ENCODE measurements at regions not wholly inside any gene's neighbourhood (a gene's known extent, or its start where the extent isn't known, plus 50 kb on each side); places are given as distances from the start of the nearest gene placed in this dataset.
A peak's percentile ranks its signal among the peaks of the same experiment; 100 is the strongest.

- TF ChIP-seq ESRRA (IDR thresholded peaks at IDR 0.05; ENCODE audit: borderline replicate concordance, low read depth) (no peak), PREB (CRISPR knock-in tag; IDR thresholded peaks at IDR 0.05) (no peak), PYGO2 (tag; IDR thresholded peaks at IDR 0.05) (no peak)
Observed at GRCh38 chr4:20368926-20369325, 117.2 kb downstream of the SLIT2 start (continued).

- Histone ChIP-seq H3K4me1 (replicated peaks in 1 of 2; ENCODE audit: control insufficient read depth in 2 of 2, insufficient read depth in 2 of 2, low read length in 2 of 2) (no peaks in the 10 kb centered on the region), H3K27ac (ENCODE audit: extremely low read depth, low read depth, low read length) (no peak overlapping the region), H2AFZ (ENCODE audit: low read depth, low read length) (no peak overlapping the region), H3K4me3 (no peak overlapping the region), H3K9me1 (ENCODE audit: control insufficient read depth, insufficient read depth, low read length) (no peaks in the 10 kb centered on the region), H4K20me1 (replicated peaks; ENCODE audit: control insufficient read depth, insufficient read depth, low read length) (no peaks in the 10 kb centered on the region), H3K9me3 (replicated peaks; ENCODE audit: control insufficient read depth, insufficient read depth, low read depth, low read length) (no peaks in the 10 kb centered on the region), H3K36me3 (ENCODE audit: control insufficient read depth, insufficient read depth, low read length) (no peaks in the 10 kb centered on the region), H3K79me2 (ENCODE audit: control insufficient read depth, insufficient read depth, low read length) (no peaks in the 10 kb centered on the region), H3K27me3 (ENCODE audit: control insufficient read depth in 2 of 2, insufficient read depth in 2 of 2, low read length in 2 of 2) (no peaks in the 10 kb centered on the region), H3K4me2 (ENCODE audit: insufficient read depth, low read length) (no peak overlapping the region), H3K9ac (ENCODE audit: insufficient read depth in 1 of 2, low read depth in 2 of 2, low read length in 2 of 2) (no peak overlapping the region)
- POLR2A ChIA-PET = no interaction called here
- FAIRE-seq = no peak
- no TSS peak for BruUV-seq (replicated peaks)
- 8% methylated on average over 2 of the region's 2 CpGs for WGBS (ENCODE audit: insufficient coverage, low coverage, missing lambda C conversion rate)
- ATAC-seq = no peak
- intact Hi-C loops (cut with micrococcal nuclease) = no loop called here
- no peak for DNase-seq (ENCODE audit: extremely low read depth in 1 of 4, low spot score in 3 of 4)
- CTCF ChIA-PET (ENCODE audit: low intra/inter-chr PET ratio) = no interaction called here
- in situ Hi-C loops (cut with MboI) = no loop called here
- TF ChIP-seq POLR2A (conservative IDR thresholded peaks at IDR 0.05) = no peak
- no peak for TF ChIP-seq KDM4B (IDR thresholded peaks at IDR 0.05; ENCODE audit: borderline replicate concordance in 2 of 2, low read depth in 1 of 2)
- no peak for TF ChIP-seq NCOA2 (IDR thresholded peaks at IDR 0.05; ENCODE audit: partially characterized antibody in 2 of 2)
- no peak for TF ChIP-seq MTA3 (IDR thresholded peaks at IDR 0.05; ENCODE audit: borderline replicate concordance)
- no peak for TF ChIP-seq ZNF140 (CRISPR knock-in tag; IDR thresholded peaks at IDR 0.05)
- peak; percentile 41; the same call in 1 of the 2 replicates for TF ChIP-seq MAFK (IDR thresholded peaks at IDR 0.05; ENCODE audit: low read length)
- no peak for TF ChIP-seq RBM39 (optimal IDR thresholded peaks at IDR 0.05; ENCODE audit: low read depth, low read length)
- no peak for TF ChIP-seq ZNF707 (CRISPR knock-in tag; conservative IDR thresholded peaks at IDR 0.05)
- TF ChIP-seq YY1 (IDR thresholded peaks at IDR 0.05; ENCODE audit: borderline replicate concordance in 1 of 3, control insufficient read depth in 1 of 3, extremely low read depth in 1 of 3, insufficient read depth in 3 of 3, insufficient read length in 1 of 3, insufficient replicate concordance in 2 of 3, low read depth in 1 of 3, low read length in 2 of 3) = no peak
- no peak for TF ChIP-seq ZNF696 (CRISPR knock-in tag; conservative IDR thresholded peaks at IDR 0.05)
- no peak for TF ChIP-seq SPI1 (IDR thresholded peaks at IDR 0.05; ENCODE audit: borderline replicate concordance, low read depth, low read length)
- no peak for TF ChIP-seq GTF2E2 (tag; IDR thresholded peaks at IDR 0.05)
- TF ChIP-seq ELF2 (CRISPR knock-in tag; IDR thresholded peaks at IDR 0.05) = no peak
- no peak for TF ChIP-seq ZNF354B (CRISPR knock-in tag; IDR thresholded peaks at IDR 0.05)
- no peak for TF ChIP-seq HOXB6 (CRISPR knock-in tag; IDR thresholded peaks at IDR 0.05; ENCODE audit: borderline replicate concordance)
- peak; percentile 38; the same call in 1 of the 2 replicates for TF ChIP-seq C11orf30 (IDR thresholded peaks at IDR 0.05; ENCODE audit: low read depth)
- TF ChIP-seq NFIX (CRISPR knock-in tag; IDR thresholded peaks at IDR 0.05; ENCODE audit: low read depth) = no peak
- no peak for TF ChIP-seq ZNF3 (CRISPR knock-in tag; IDR thresholded peaks at IDR 0.05)
- TF ChIP-seq ELK1 (CRISPR knock-in tag; IDR thresholded peaks at IDR 0.05) = no peak
Observed at GRCh38 chr4:20370274-20370673, 118.6 kb downstream of the SLIT2 start.
